Ishikawa (cell line): ENCODE measurements at regions not wholly inside any gene's neighbourhood (a gene's known extent, or its start where the extent isn't known, plus 50 kb on each side); places are given as distances from the start of the nearest gene placed in this dataset.

Source experiments
- EP300 ChIP-seq: IDR thresholded peaks from 2 replicates; pipeline ENCODE4 v1.6.1; 2012; ENCODE audit warnings: borderline replicate concordance
- FOXM1 ChIP-seq: IDR thresholded peaks from 2 replicates; pipeline ENCODE4 v1.6.1; 2012; ENCODE audit warnings: low read depth, borderline replicate concordance
- RAD21 ChIP-seq: IDR thresholded peaks from 2 replicates; pipeline ENCODE4 v1.6.1; 2012; ENCODE audit warnings: low read depth
- TCF12 ChIP-seq: IDR thresholded peaks from 2 replicates; pipeline ENCODE4 v1.6.1; 2012; ENCODE audit warnings: low read depth
- TF ChIP-seq, protein P1 (sequence below): IDR thresholded peaks from 2 replicates; pipeline ENCODE4 v1.6.1; 2012
- TF ChIP-seq, protein P2 (sequence below): IDR thresholded peaks from 2 replicates; pipeline ENCODE4 v1.6.1; 2012

DNA sequence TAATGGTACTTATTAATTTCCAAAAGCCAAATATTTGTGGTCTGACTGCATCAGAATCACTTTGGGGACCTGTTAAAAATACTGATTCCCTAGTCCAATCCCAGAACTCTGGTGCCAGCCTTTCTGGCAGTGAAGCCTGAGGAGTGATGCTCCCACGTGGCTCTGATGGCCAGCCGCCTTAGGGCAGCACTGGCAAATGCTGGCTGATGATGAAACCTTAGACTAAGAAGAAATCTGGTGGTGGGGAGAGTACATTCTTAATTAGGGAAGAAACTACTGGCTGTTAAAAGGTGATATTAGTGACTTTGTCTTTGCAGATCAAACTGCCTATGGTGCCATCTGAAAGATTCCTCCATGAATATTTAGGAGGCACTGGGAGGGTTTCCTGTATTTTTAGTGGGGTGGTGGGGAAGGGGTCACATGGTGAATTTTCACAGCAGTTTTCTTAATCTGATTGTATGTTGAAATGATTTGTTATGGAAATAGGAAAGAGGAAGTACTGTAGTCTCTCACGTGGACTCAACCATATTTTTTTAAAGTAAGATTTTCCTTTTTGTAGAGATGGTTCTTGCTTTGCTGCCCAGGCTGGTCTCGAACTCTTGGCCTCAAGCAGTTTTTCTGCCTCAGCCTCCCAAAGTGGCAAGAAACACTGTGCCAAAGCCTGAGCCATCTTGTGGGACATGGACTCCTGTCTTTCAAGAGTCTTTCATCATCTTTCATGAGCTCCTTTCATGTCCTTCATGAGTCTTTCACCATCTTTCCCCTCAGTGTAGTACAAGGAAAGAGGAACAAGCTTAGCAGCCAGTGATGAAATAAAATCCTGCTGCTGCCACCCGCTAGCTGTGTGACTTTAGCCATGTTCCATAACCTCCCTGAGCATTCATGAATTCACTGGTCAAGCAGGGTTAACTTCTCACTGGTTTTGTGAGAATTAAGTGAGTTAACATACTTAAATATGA lies 90.8 kb downstream of the ZNF330 start:
- no peak for TF ChIP-seq EP300
- TF ChIP-seq, protein P1, sequence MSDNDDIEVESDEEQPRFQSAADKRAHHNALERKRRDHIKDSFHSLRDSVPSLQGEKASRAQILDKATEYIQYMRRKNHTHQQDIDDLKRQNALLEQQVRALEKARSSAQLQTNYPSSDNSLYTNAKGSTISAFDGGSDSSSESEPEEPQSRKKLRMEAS: no peak
- no peak for TF ChIP-seq TCF12
- no peak for TF ChIP-seq FOXM1
- TF ChIP-seq, protein P2, sequence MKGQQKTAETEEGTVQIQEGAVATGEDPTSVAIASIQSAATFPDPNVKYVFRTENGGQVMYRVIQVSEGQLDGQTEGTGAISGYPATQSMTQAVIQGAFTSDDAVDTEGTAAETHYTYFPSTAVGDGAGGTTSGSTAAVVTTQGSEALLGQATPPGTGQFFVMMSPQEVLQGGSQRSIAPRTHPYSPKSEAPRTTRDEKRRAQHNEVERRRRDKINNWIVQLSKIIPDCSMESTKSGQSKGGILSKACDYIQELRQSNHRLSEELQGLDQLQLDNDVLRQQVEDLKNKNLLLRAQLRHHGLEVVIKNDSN: no peak
- no peak for TF ChIP-seq RAD21
